Heart right ventricle (tissue), 16 donors: ENCODE measurements at regions not wholly inside any gene's neighbourhood (a gene's known extent, or its start where the extent isn't known, plus 50 kb on each side); places are given as distances from the start of the nearest gene placed in this dataset.

ENCODE experiments used
- ATAC-seq, 8 donors: fragments of 200-7000 bp; cut with Tn5 transposase; one replicate each; pipeline ENCODE4 v1.9.1; 2020; ENCODE audit warnings: mild to moderate bottlenecking in 8 of 8, moderate library complexity in 8 of 8, moderate number of reproducible peaks in 1 of 8
- DNase-seq, 2 donors: peaks; one replicate each; pipeline ENCODE4 v3.0.0-alpha.2; 2020
- H3K27ac ChIP-seq, 10 donors: fragments of 200-600 bp; sonication (generic) in 2 of 10; one replicate each; pipeline versions ENCODE4 v1.5.0 to v1.8.0; 2020 to 2022; ENCODE audit warnings: mild to moderate bottlenecking in 3 of 10
- H3K27me3 ChIP-seq, 7 donors: fragments of 200-600 bp; one replicate each; pipeline ENCODE4 v1.8.0; 2021 to 2022; ENCODE audit warnings: mild to moderate bottlenecking in 2 of 7
- H3K36me3 ChIP-seq, 9 donors: fragments of 200-600 bp; sonication (generic) in 1 of 9; one replicate each; pipeline versions ENCODE4 v1.5.0 to v1.8.0; 2020 to 2022; ENCODE audit warnings: mild to moderate bottlenecking in 2 of 9
- H3K4me1 ChIP-seq, 9 donors: fragments of 200-600 bp; sonication (generic) in 1 of 9; one replicate each; pipeline versions ENCODE4 v1.5.0 to v1.8.0; 2020 to 2022; ENCODE audit warnings: mild to moderate bottlenecking in 4 of 9
- H3K4me3 ChIP-seq, 10 donors: fragments of 200-600 bp; sonication (generic) in 2 of 10; one replicate each; pipeline versions ENCODE4 v1.5.0 to v1.8.0; 2020 to 2022; ENCODE audit warnings: mild to moderate bottlenecking in 7 of 10, moderate library complexity in 2 of 10
- H3K9me3 ChIP-seq, 11 donors: fragments of 200-600 bp in 10 of 11; sonication (generic) in 2 of 11; one replicate each; pipeline versions ENCODE4 v1.5.0 to v1.8.0; 2013 to 2022; ENCODE audit warnings: mild to moderate bottlenecking in 2 of 11, control low read depth in 1 of 11, moderate library complexity in 1 of 11
- WGBS, 2 donors: extraction: QIAGEN DNeasy Blood & Tissue Kit; methylation state at CpG; one replicate each; pipeline ENCODE4 v1.1.7; 2013; ENCODE audit warnings: inconsistent platforms in 1 of 2; 5-methylcytosine and 5-hydroxymethylcytosine counted together
- intact Hi-C, 10 donors: fragments of 100-400 bp; cut with DNase I; formaldehyde crosslinking; loops; one replicate each; pipeline versions ENCODE4 v1.11.1 to v1.14.2; 2022
- TF ChIP-seq, protein P1 (sequence below), 9 donors: fragments of 200-600 bp; sonication (generic) in 2 of 9; IDR thresholded peaks; one replicate each; pipeline versions ENCODE4 v1.5.0 to v1.8.0; 2021 to 2022; ENCODE audit warnings: antibody characterized with exemption in 9 of 9, mild to moderate bottlenecking in 5 of 9, moderate library complexity in 1 of 9
- donor health status: Arrhythmogenic right ventricular cardiomyopathy.
- donor health status: ischemic (EF 13 %, LVEDD 7.1; RV severe dilation, severe dysfunction).
- donor health status: healthy with polysubstance abuse.
- donor health status: DM: no; HTN: yes; CAD: no.
- donor health status: DM: no; HTN: no; CAD: no.
- donor health status: ischemic (EF 25% LVEDD 6.9; RV normal size, moderate dysfunction).
- donor health status: ischemic (EF 25% LVEDD 5.7; RV mildly dilated, moderate dysfunction).
- donor health status: healthy.
- donor health status: DM: yes; HTN: yes; CAD: no.
- donor health status: Ischemic cardiomyopathy.
- donor health status: ischemic (EF 35%, LVEDD 5.7; RV mildly dilated, moderate dysfunction).
- donor health status: nonischemic (EF 11% LVEDD 7.7; RV severe dilation, severe dysfunction).
- donor health status: DM: yes; HTN: yes; CAD: no.
- donor health status: PGD.
- donor health status: ischemic (EF 29% LVEDD 5.4; RV normal size, mild dysfunction).
- donor health status: nonischemic (EF 23%, LVEDD 6.1; RV moderate dilation, normal function).

DNA sequence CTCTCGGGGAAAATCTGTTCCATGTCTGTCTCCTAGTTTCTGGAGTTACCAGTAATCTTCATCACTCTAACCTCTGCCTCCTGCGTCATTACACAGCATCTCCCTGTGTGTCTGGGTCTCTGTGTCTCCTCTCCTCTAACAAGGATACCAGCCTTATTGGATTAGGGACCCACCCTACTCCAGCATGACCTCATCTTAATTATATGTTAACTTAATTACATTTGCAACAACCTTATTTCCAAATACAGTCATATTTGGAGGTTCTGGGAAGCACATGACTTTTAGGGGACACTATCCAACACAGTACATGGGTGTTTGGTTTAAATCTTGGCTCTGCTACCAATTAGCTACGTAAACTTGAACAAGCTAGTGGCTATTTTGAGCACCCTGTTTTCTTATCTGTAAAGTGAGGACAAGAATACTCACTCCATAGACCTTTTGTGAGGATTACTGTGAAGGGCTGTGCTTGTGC is 83.9 kb upstream of the SGIP1 start:
- WGBS, 2 donors: 22 to 32% methylated on average over 3 of the region's 3 CpGs
- Histone ChIP-seq H3K27ac (peak overlapping the region; percentile 27 to 79 (median 61)), H3K27me3 (no peaks in the 10 kb centered on the region), H3K4me1 (peaks cover 3 to 37% (median 25%) of the 10 kb centered on the region in 9 donors), H3K36me3 (no peaks in the 10 kb centered on the region), H3K9me3 (no peaks in the 10 kb centered on the region), H3K4me3 (no peak overlapping the region)
- DNase-seq (peak in 1 of 2 donors; percentile 32), ATAC-seq (peak; percentile 72 to 96 (median 88))
- intact Hi-C loops: loop anchor here in 7 of 10 donors (2.0 to 10.0 kb wide), 5 partner anchors 42 to 493 kb away; no protein-coding TSS in a partner anchor
- TF ChIP-seq, protein P1, sequence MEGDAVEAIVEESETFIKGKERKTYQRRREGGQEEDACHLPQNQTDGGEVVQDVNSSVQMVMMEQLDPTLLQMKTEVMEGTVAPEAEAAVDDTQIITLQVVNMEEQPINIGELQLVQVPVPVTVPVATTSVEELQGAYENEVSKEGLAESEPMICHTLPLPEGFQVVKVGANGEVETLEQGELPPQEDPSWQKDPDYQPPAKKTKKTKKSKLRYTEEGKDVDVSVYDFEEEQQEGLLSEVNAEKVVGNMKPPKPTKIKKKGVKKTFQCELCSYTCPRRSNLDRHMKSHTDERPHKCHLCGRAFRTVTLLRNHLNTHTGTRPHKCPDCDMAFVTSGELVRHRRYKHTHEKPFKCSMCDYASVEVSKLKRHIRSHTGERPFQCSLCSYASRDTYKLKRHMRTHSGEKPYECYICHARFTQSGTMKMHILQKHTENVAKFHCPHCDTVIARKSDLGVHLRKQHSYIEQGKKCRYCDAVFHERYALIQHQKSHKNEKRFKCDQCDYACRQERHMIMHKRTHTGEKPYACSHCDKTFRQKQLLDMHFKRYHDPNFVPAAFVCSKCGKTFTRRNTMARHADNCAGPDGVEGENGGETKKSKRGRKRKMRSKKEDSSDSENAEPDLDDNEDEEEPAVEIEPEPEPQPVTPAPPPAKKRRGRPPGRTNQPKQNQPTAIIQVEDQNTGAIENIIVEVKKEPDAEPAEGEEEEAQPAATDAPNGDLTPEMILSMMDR (IDR thresholded peaks at IDR 0.05): no peak

GRCh38 chr1:66450847-66451246 is 83.1 kb upstream of the SGIP1 start:
- H3K9me3 ChIP-seq: no peaks in the 10 kb centered on the region
- ATAC-seq (no peak), DNase-seq (no peak)
- no peaks in the 10 kb centered on the region for H3K36me3 ChIP-seq
- H3K27ac ChIP-seq: peak overlapping the region; percentile 27 to 79 (median 61)
- TF ChIP-seq, protein P1 (IDR thresholded peaks at IDR 0.05): no peak
- intact Hi-C loops: loop anchor here in 7 of 10 donors (2.0 to 10.0 kb wide), 5 partner anchors 41 to 494 kb away; no protein-coding TSS in a partner anchor
- no peak overlapping the region for H3K4me3 ChIP-seq
- H3K4me1 ChIP-seq: peaks cover 3 to 30% (median 19%) of the 10 kb centered on the region in 9 donors
- H3K27me3 ChIP-seq: no peaks in the 10 kb centered on the region
- WGBS, 2 donors: 36 to 72% methylated on average over 1 of the region's 1 CpG

GRCh38 chr1:66452162-66452561 is 81.8 kb upstream of the SGIP1 start:
- intact Hi-C loops: loop anchor here in 6 of 10 donors (5.0 to 10.0 kb wide), 4 partner anchors 40 to 495 kb away; no protein-coding TSS in a partner anchor
- DNase-seq (no peak), ATAC-seq (no peak)
- TF ChIP-seq, protein P1 (IDR thresholded peaks at IDR 0.05): peak in 3 of 9 donors; percentile 7 to 22 (median 17)
- Histone ChIP-seq H3K4me1 (peaks cover 3 to 25% (median 15%) of the 10 kb centered on the region in 9 donors), H3K27me3 (no peaks in the 10 kb centered on the region), H3K36me3 (no peaks in the 10 kb centered on the region), H3K27ac (peak overlapping the region in 1 of 10 donors; percentile 59), H3K9me3 (no peaks in the 10 kb centered on the region), H3K4me3 (no peak overlapping the region)
- WGBS, 2 donors: 74 to 79% methylated on average over 1 of the region's 1 CpG

DNA sequence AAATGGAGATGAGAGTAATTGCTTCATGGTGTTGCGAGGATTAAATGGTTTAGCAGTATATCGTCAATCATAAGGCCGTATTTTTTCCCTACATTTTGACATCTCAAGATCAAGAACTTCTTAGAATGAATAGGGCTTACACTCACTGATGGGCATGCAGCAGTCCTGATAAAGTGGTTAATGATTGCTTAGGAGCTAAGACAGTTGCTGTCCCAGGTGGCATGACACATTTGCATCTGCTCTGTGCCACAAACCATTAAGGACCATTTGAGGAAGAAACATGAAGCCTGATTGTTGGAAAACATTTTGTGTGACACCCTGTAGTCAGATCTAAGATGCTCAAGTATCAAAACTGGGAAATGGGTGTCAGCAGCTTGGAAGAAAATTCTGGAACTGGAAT is 81.0 kb upstream of the SGIP1 start:
- TF ChIP-seq, protein P1 (IDR thresholded peaks at IDR 0.05): no peak
- Histone ChIP-seq H3K27ac (no peak overlapping the region), H3K27me3 (no peaks in the 10 kb centered on the region), H3K4me1 (peaks cover 3 to 25% (median 15%) of the 10 kb centered on the region in 9 donors), H3K4me3 (no peak overlapping the region), H3K36me3 (no peaks in the 10 kb centered on the region), H3K9me3 (no peaks in the 10 kb centered on the region)
- no peak for ATAC-seq
- no peak for DNase-seq
- intact Hi-C loops: loop anchor here in 6 of 10 donors (5.0 to 10.0 kb wide), 4 partner anchors 39 to 496 kb away; no protein-coding TSS in a partner anchor
- 96 to 98% methylated on average over 3 of the region's 3 CpGs for WGBS, 2 donors
